Activated naive CD4-positive, alpha-beta T cell treated with anti-CD3 and anti-CD28 coated beads, Interleukin-2, amount 50 U/mL, for 24 hours (primary cell): ENCODE measurements at regions not wholly inside any gene's neighbourhood (a gene's known extent, or its start where the extent isn't known, plus 50 kb on each side); places are given as distances from the start of the nearest gene placed in this dataset.

Source experiments
- H3K27ac Mint-ChIP-seq: one replicate; pipeline ENCODE4 v1.8.0; 2021; ENCODE audit warnings: mild to moderate bottlenecking, mixed read lengths
- H3K27me3 Mint-ChIP-seq: one replicate; pipeline ENCODE4 v1.8.0; 2021; ENCODE audit warnings: mixed read lengths
- H3K36me3 Mint-ChIP-seq: one replicate; pipeline ENCODE4 v1.8.0; 2021; ENCODE audit warnings: mixed read lengths
- H3K4me1 Mint-ChIP-seq: one replicate; pipeline ENCODE4 v1.8.0; 2021; ENCODE audit warnings: mixed read lengths
- H3K4me3 Mint-ChIP-seq: one replicate; pipeline ENCODE4 v1.8.0; 2021; ENCODE audit warnings: mild to moderate bottlenecking, mixed read lengths
- H3K9me3 Mint-ChIP-seq: one replicate; pipeline ENCODE4 v1.8.0; 2021; ENCODE audit warnings: mixed read lengths

- Mint-ChIP-seq H3K36me3 (no peaks in the 10 kb centered on the region), H3K4me1 (no peaks in the 10 kb centered on the region), H3K9me3 (peaks cover 4% of the 10 kb centered on the region), H3K4me3 (no peak overlapping the region), H3K27me3 (no peaks in the 10 kb centered on the region), H3K27ac (no peak overlapping the region)
Measured at GRCh38 chr14:28673056-28673455, 93.5 kb upstream of the FOXG1 start.

GRCh38 chr14:28676479-28676878 lies 90.1 kb upstream of the FOXG1 start:
- H3K4me1 Mint-ChIP-seq = no peaks in the 10 kb centered on the region
- H3K9me3 Mint-ChIP-seq = peaks cover 4% of the 10 kb centered on the region
- no peaks in the 10 kb centered on the region for H3K27me3 Mint-ChIP-seq
- H3K4me3 Mint-ChIP-seq = no peak overlapping the region
- H3K27ac Mint-ChIP-seq = no peak overlapping the region
- no peaks in the 10 kb centered on the region for H3K36me3 Mint-ChIP-seq

GRCh38 chr14:28677381-28677780 lies 89.2 kb upstream of the FOXG1 start:
- Mint-ChIP-seq H3K27ac (no peak overlapping the region), H3K27me3 (no peaks in the 10 kb centered on the region), H3K4me1 (no peaks in the 10 kb centered on the region), H3K4me3 (no peak overlapping the region), H3K9me3 (peaks cover 4% of the 10 kb centered on the region), H3K36me3 (no peaks in the 10 kb centered on the region)

GRCh38 chr14:28678887-28679286 lies 87.7 kb upstream of the FOXG1 start:
- Mint-ChIP-seq H3K4me3 (no peak overlapping the region), H3K36me3 (no peaks in the 10 kb centered on the region), H3K27ac (no peak overlapping the region), H3K27me3 (no peaks in the 10 kb centered on the region), H3K4me1 (no peaks in the 10 kb centered on the region), H3K9me3 (peaks cover 4% of the 10 kb centered on the region)

GRCh38 chr14:28681681-28682080 lies 84.9 kb upstream of the FOXG1 start:
- no peaks in the 10 kb centered on the region for H3K9me3 Mint-ChIP-seq
- no peak overlapping the region for H3K4me3 Mint-ChIP-seq
- no peaks in the 10 kb centered on the region for H3K27me3 Mint-ChIP-seq
- H3K36me3 Mint-ChIP-seq = no peaks in the 10 kb centered on the region
- H3K27ac Mint-ChIP-seq = no peak overlapping the region
- H3K4me1 Mint-ChIP-seq = no peaks in the 10 kb centered on the region

GRCh38 chr14:28690029-28690692 lies 76.4 kb upstream of the FOXG1 start:
- Mint-ChIP-seq H3K4me3 (no peak overlapping the region), H3K9me3 (no peaks in the 10 kb centered on the region), H3K27me3 (no peaks in the 10 kb centered on the region), H3K27ac (no peak overlapping the region), H3K4me1 (no peaks in the 10 kb centered on the region), H3K36me3 (no peaks in the 10 kb centered on the region)

- Mint-ChIP-seq H3K36me3 (no peaks in the 10 kb centered on the region), H3K27me3 (no peaks in the 10 kb centered on the region), H3K27ac (no peak overlapping the region), H3K9me3 (peaks cover 11% of the 10 kb centered on the region), H3K4me3 (no peak overlapping the region), H3K4me1 (no peaks in the 10 kb centered on the region)
Measured at GRCh38 chr14:28695109-28695508, 71.5 kb upstream of the FOXG1 start.

GRCh38 chr14:28701733-28702132 lies 64.9 kb upstream of the FOXG1 start:
- H3K36me3 Mint-ChIP-seq = no peaks in the 10 kb centered on the region
- no peaks in the 10 kb centered on the region for H3K27me3 Mint-ChIP-seq
- no peaks in the 10 kb centered on the region for H3K4me1 Mint-ChIP-seq
- H3K9me3 Mint-ChIP-seq = peaks cover 12% of the 10 kb centered on the region
- H3K4me3 Mint-ChIP-seq = no peak overlapping the region
- no peak overlapping the region for H3K27ac Mint-ChIP-seq

GRCh38 chr14:28703482-28703881 lies 63.1 kb upstream of the FOXG1 start:
- H3K27me3 Mint-ChIP-seq = no peaks in the 10 kb centered on the region

GRCh38 chr14:28704153-28704552 lies 62.4 kb upstream of the FOXG1 start:
- Mint-ChIP-seq H3K36me3 (no peaks in the 10 kb centered on the region), H3K4me1 (no peaks in the 10 kb centered on the region), H3K27ac (no peak overlapping the region), H3K9me3 (peaks cover 6% of the 10 kb centered on the region), H3K27me3 (no peaks in the 10 kb centered on the region), H3K4me3 (no peak overlapping the region)

More at GRCh38 chr14:28703482-28703881, 63.1 kb upstream of the FOXG1 start:
- H3K4me3 Mint-ChIP-seq = no peak overlapping the region
- no peak overlapping the region for H3K27ac Mint-ChIP-seq
- H3K4me1 Mint-ChIP-seq = no peaks in the 10 kb centered on the region
- H3K36me3 Mint-ChIP-seq = no peaks in the 10 kb centered on the region
- H3K9me3 Mint-ChIP-seq = peaks cover 6% of the 10 kb centered on the region

GRCh38 chr14:28707814-28708213 lies 58.8 kb upstream of the FOXG1 start:
- Mint-ChIP-seq H3K36me3 (no peaks in the 10 kb centered on the region), H3K27ac (no peak overlapping the region), H3K9me3 (peaks cover 13% of the 10 kb centered on the region), H3K4me3 (no peak overlapping the region), H3K4me1 (no peaks in the 10 kb centered on the region), H3K27me3 (no peaks in the 10 kb centered on the region)

- H3K4me1 Mint-ChIP-seq = no peaks in the 10 kb centered on the region
- no peaks in the 10 kb centered on the region for H3K27me3 Mint-ChIP-seq
- H3K27ac Mint-ChIP-seq = no peak overlapping the region
- H3K4me3 Mint-ChIP-seq = no peak overlapping the region
- H3K9me3 Mint-ChIP-seq = peaks cover 13% of the 10 kb centered on the region
- no peaks in the 10 kb centered on the region for H3K36me3 Mint-ChIP-seq
Measured at GRCh38 chr14:28709571-28710305, 56.8 kb upstream of the FOXG1 start.
